SK-N-MC (cell line): ENCODE measurements at regions not wholly inside any gene's neighbourhood (a gene's known extent, or its start where the extent isn't known, plus 50 kb on each side); places are given as distances from the start of the nearest gene placed in this dataset.

ENCODE experiments used
- EZH2 ChIP-seq: fragments of 200-600 bp; sonication (generic); IDR thresholded peaks from one replicate; pipeline ENCODE4 v1.6.1; 2017; ENCODE audit warnings: antibody characterized with exemption
- FOXP2 ChIP-seq: optimal IDR thresholded peaks from 2 replicates; pipeline ENCODE3; 2011; ENCODE audit warnings: mild to moderate bottlenecking, moderate library complexity; ENCODE audit not compliant: insufficient read depth; ENCODE audit errors: extremely low read length, control extremely low read depth
- POLR2AphosphoS5 ChIP-seq: IDR thresholded peaks from 2 replicates; pipeline ENCODE4 v1.6.1; 2012; ENCODE audit warnings: mild to moderate bottlenecking, low read depth, low read length, borderline replicate concordance

DNA sequence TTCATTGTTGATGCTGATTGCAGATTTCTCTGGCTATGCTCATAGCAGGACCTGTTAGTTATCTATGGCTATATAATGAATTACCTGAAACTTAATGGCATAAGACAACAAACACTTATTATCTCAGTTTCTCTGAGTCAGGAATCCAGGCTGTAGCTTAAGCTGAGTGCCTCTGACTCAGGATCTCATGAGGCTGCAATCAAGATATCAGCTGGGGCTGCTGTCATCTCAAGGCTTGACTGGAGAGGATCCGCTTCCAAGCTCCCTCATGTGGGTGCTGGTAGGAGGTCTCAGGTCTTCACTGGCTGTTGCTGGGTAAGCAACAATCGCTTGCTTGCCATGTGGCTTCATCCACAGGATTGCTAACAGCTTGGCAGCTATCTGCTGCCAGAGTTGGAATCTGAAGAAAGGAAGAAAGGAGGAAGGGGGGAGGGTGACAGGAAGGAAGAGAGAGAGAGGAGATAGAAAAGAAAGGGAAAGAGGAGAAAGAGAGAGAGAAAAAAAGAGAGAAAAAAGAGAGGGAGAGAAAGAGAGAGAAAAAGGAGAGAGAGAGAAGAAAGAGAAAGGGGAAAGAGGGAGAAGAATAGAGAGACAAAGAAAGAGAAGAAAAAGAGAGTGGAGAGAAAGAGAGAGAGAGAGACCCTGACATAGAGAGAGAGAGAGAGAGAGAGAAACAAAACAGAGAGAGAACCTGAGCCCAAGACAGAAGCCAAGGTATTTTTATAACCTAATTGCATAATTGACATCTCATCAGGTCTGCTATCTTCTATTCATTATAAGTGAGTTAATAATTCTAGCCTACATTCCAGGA, 579.0 kb upstream of the BTBD3 start:
- TF ChIP-seq POLR2AphosphoS5: no peak
- no peak for TF ChIP-seq EZH2
- TF ChIP-seq FOXP2: no peak
